ENCODE measurements at regions not wholly inside any gene's neighbourhood (a gene's known extent, or its start where the extent isn't known, plus 50 kb on each side); places are given as distances from the start of the nearest gene placed in this dataset.
A peak's percentile ranks its signal among the peaks of the same experiment; 100 is the strongest.

DNA sequence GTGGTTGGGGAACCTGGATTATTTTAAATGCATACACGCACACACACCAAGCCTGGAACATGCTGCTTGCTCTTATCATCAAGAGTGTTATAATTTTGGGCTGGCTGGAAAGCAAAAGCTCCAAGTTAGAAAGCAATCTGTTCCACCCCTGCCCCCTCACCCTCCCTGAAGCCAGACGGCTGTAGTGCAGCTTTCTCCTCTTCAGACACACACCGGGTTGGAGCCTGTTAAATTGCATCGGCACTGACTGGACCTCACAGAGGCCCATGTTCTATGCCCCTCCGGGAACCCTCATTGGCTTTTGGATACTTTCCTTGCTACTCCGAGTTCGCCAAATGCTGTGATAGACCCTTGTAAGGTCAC is 90.6 kb upstream of the KCNJ15 start:
- no peak overlapping the region for H3K27ac ChIP-seq (ENCODE audit: low read depth, low read length)
- DNase-seq, result no peak
- H3K36me3 ChIP-seq (ENCODE audit: control insufficient read depth in 1 of 2, insufficient read depth in 2 of 2, low read length in 2 of 2), result no peaks in the 10 kb centered on the region
- peaks cover 1% of the 10 kb centered on the region for H3K9me3 ChIP-seq (ENCODE audit: insufficient read depth, low read depth, low read length)
- peaks cover 3% of the 10 kb centered on the region for H3K79me2 ChIP-seq (ENCODE audit: control insufficient read depth, insufficient read depth, low read length, poor library complexity)
- no peak overlapping the region for H3K4me3 ChIP-seq (ENCODE audit: low read depth, low read length)
- H3K27me3 ChIP-seq (ENCODE audit: insufficient read depth, low read length), result no peaks in the 10 kb centered on the region
- no peak overlapping the region for H4K91ac ChIP-seq (ENCODE audit: low read depth, low read length)
- H3K9ac ChIP-seq (ENCODE audit: low read length), result no peak overlapping the region
- H3K4ac ChIP-seq (ENCODE audit: low read depth, low read length), result no peak overlapping the region
- no peak overlapping the region for H2AK5ac ChIP-seq (ENCODE audit: low read length)
- no peak overlapping the region for H3K14ac ChIP-seq (ENCODE audit: low read length)
- peaks cover 7% of the 10 kb centered on the region for H3K79me1 ChIP-seq (ENCODE audit: low read length)
- H3K18ac ChIP-seq (ENCODE audit: low read length), result no peak overlapping the region
- no CpG with 5 or more reads among the region's 7 CpGs for WGBS (ENCODE audit: extremely low coverage, insufficient coverage, insufficient read length)
- H2AFZ ChIP-seq (ENCODE audit: insufficient read depth, low read length, poor library complexity), result no peak overlapping the region
- H2BK120ac ChIP-seq (ENCODE audit: insufficient read depth, low read length, poor library complexity), result no peak overlapping the region
- H2BK5ac ChIP-seq (ENCODE audit: low read depth, low read length, poor library complexity), result no peak overlapping the region
- H3K4me1 ChIP-seq (ENCODE audit: control insufficient read depth in 1 of 2, insufficient read depth in 2 of 2, low read length in 2 of 2), result peaks cover 6 to 12% of the 10 kb centered on the region in 2 experiments
- no peak overlapping the region for H4K8ac ChIP-seq (ENCODE audit: low read depth, low read length)
- H4K12ac ChIP-seq (ENCODE audit: low read depth, low read length), result no peak overlapping the region
- H3K23ac ChIP-seq (ENCODE audit: low read length), result no peak overlapping the region
- H3K4me2 ChIP-seq (ENCODE audit: low read length), result no peak overlapping the region
- no peak overlapping the region for H2BK12ac ChIP-seq (ENCODE audit: low read length)

DNA sequence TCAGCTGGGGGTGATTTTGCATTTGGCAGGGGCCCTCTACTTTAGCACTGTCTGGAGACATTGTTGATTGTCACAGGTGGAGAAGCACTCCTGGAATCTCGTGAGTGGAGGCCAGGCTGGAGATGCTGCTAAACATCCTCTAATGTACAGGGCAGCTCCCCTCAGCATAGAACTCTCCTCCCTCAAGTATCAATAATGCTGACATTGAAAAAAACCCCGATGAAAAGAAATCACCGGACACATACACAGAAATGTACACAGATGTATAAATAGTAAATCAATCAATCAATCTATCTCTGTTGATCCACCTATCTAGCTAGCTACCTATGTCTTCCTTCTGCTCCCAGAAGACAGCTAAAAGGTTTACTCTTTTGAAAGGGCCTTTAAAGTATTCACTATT is 89.4 kb upstream of the KCNJ15 start:
- Histone ChIP-seq H3K36me3 (ENCODE audit: control insufficient read depth in 1 of 2, insufficient read depth in 2 of 2, low read length in 2 of 2) (no peaks in the 10 kb centered on the region), H3K14ac (ENCODE audit: low read length) (no peak overlapping the region), H3K4ac (ENCODE audit: low read depth, low read length) (no peak overlapping the region), H2BK120ac (ENCODE audit: insufficient read depth, low read length, poor library complexity) (no peak overlapping the region), H3K79me1 (ENCODE audit: low read length) (peaks cover 12% of the 10 kb centered on the region), H2AFZ (ENCODE audit: insufficient read depth, low read length, poor library complexity) (no peak overlapping the region), H3K9ac (ENCODE audit: low read length) (no peak overlapping the region), H3K4me1 (ENCODE audit: control insufficient read depth in 1 of 2, insufficient read depth in 2 of 2, low read length in 2 of 2) (peaks cover 11 to 18% of the 10 kb centered on the region in 2 experiments), H3K18ac (ENCODE audit: low read length) (no peak overlapping the region), H3K79me2 (ENCODE audit: control insufficient read depth, insufficient read depth, low read length, poor library complexity) (peaks cover 3% of the 10 kb centered on the region), H3K9me3 (ENCODE audit: insufficient read depth, low read depth, low read length) (peaks cover 1% of the 10 kb centered on the region), H4K12ac (ENCODE audit: low read depth, low read length) (no peak overlapping the region), H3K4me3 (ENCODE audit: low read depth, low read length) (no peak overlapping the region), H3K4me2 (ENCODE audit: low read length) (no peak overlapping the region), H4K8ac (ENCODE audit: low read depth, low read length) (no peak overlapping the region), H2BK5ac (ENCODE audit: low read depth, low read length, poor library complexity) (no peak overlapping the region), H3K27ac (ENCODE audit: low read depth, low read length) (no peak overlapping the region), H3K23ac (ENCODE audit: low read length) (no peak overlapping the region), H4K91ac (ENCODE audit: low read depth, low read length) (no peak overlapping the region), H2BK12ac (ENCODE audit: low read length) (no peak overlapping the region), H3K27me3 (ENCODE audit: insufficient read depth, low read length) (no peaks in the 10 kb centered on the region), H2AK5ac (ENCODE audit: low read length) (no peak overlapping the region)
- no CpG with 5 or more reads among the region's 3 CpGs for WGBS (ENCODE audit: extremely low coverage, insufficient coverage, insufficient read length)
- DNase-seq, result no peak

DNA sequence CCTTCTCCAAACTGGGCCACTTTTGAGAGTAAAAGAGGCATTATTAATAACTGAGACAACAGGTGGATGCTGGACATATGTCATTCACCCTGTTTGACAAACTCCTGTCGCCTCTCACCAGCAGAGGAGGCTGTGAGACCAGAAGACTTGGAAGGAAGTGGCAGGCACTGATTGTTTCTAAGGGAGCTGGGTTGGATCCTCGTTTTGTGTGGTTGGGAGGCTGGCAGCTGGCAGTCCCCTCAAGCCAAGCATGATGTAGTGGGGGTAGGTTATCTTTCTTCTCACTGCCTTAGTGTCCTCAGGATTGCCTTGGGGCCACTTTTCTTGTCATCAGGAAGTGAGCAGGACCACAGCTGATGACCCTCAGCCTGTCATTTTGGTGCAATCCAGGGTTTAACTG is 86.5 kb upstream of the KCNJ15 start:
- Histone ChIP-seq H2BK120ac (ENCODE audit: insufficient read depth, low read length, poor library complexity) (peak overlapping the region; percentile 82), H2AFZ (ENCODE audit: insufficient read depth, low read length, poor library complexity) (peak overlapping the region; percentile 76), H2BK12ac (ENCODE audit: low read length) (peak overlapping the region; percentile 61), H3K4me2 (ENCODE audit: low read length) (no peak overlapping the region), H3K18ac (ENCODE audit: low read length) (peak overlapping the region; percentile 51), H3K27me3 (ENCODE audit: insufficient read depth, low read length) (no peaks in the 10 kb centered on the region), H3K9me3 (ENCODE audit: insufficient read depth, low read depth, low read length) (peaks cover 1% of the 10 kb centered on the region), H3K4me3 (ENCODE audit: low read depth, low read length) (no peak overlapping the region), H2BK5ac (ENCODE audit: low read depth, low read length, poor library complexity) (peak overlapping the region; percentile 78), H3K9ac (ENCODE audit: low read length) (no peak overlapping the region), H3K79me2 (ENCODE audit: control insufficient read depth, insufficient read depth, low read length, poor library complexity) (peaks cover 3% of the 10 kb centered on the region), H3K27ac (ENCODE audit: low read depth, low read length) (peak overlapping the region; percentile 82), H3K4ac (ENCODE audit: low read depth, low read length) (no peak overlapping the region), H3K23ac (ENCODE audit: low read length) (no peak overlapping the region), H3K36me3 (ENCODE audit: control insufficient read depth in 1 of 2, insufficient read depth in 2 of 2, low read length in 2 of 2) (no peaks in the 10 kb centered on the region), H4K8ac (ENCODE audit: low read depth, low read length) (peak overlapping the region; percentile 46), H3K14ac (ENCODE audit: low read length) (peak overlapping the region; percentile 59), H3K4me1 (ENCODE audit: control insufficient read depth in 1 of 2, insufficient read depth in 2 of 2, low read length in 2 of 2) (peaks cover 11 to 26% of the 10 kb centered on the region in 2 experiments), H4K91ac (ENCODE audit: low read depth, low read length) (peak overlapping the region; percentile 91), H3K79me1 (ENCODE audit: low read length) (peaks cover 21% of the 10 kb centered on the region), H2AK5ac (ENCODE audit: low read length) (peak overlapping the region; percentile 64), H4K12ac (ENCODE audit: low read depth, low read length) (no peak overlapping the region)
- WGBS (ENCODE audit: extremely low coverage, insufficient coverage, insufficient read length), result no CpG with 5 or more reads among the region's 2 CpGs
- DNase-seq, result peak; percentile 24 to 49

DNA sequence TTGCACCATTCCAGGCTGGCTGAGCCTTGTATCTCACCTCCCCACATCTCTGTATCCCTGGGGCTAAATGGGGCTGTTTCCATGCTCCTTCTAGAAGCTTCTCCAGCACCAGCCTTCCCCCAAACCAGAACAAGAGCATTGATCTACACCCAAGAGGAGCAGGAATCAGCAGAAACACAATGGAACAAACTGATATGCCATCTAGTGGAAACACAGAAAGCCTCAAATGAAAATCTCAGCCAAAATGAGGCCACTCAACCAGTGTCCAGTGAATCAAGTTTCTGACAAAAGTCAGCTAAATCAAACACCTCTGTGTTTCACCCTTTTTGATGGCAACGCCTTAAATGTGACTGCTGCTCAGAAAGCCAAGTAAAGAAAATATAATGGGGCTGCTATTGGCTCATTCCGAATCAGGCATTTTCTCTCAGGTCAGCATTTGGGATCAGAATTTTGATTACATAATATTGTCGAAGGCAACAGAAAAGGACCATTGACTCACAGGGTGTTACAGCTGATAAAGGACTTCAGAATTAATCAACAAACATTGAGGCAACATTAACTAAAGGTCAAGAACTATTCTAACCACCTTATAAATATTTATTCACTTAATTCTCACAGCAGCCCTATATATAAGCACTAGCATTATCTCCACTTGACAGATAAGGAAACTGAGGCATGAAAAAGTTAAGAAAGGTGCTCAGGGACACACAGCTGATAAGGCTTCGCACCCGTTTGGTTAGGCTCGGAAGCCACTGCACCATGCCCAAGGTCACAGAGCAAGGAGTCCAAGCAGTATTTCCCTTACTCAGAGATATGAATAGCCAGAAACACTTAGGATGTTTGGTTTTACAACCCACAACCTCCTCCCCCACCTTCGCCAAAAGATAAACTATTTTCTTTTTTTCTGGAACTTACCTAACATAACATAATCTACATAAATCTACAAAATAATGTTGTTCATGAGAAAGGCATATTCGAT is 85.8 kb upstream of the KCNJ15 start:
- peak overlapping the region; percentile 51 for H3K18ac ChIP-seq (ENCODE audit: low read length)
- H3K4me3 ChIP-seq (ENCODE audit: low read depth, low read length), result no peak overlapping the region
- H3K4me1 ChIP-seq (ENCODE audit: control insufficient read depth in 1 of 2, insufficient read depth in 2 of 2, low read length in 2 of 2), result peaks cover 11 to 25% of the 10 kb centered on the region in 2 experiments
- H3K4ac ChIP-seq (ENCODE audit: low read depth, low read length), result no peak overlapping the region
- WGBS (ENCODE audit: extremely low coverage, insufficient coverage, insufficient read length), result 100% methylated on average over 1 of the region's 8 CpGs
- peak overlapping the region; percentile 19 for H3K4me2 ChIP-seq (ENCODE audit: low read length)
- H2AK5ac ChIP-seq (ENCODE audit: low read length), result peak overlapping the region; percentile 64
- no peaks in the 10 kb centered on the region for H3K9me3 ChIP-seq (ENCODE audit: insufficient read depth, low read depth, low read length)
- H2BK5ac ChIP-seq (ENCODE audit: low read depth, low read length, poor library complexity), result peak overlapping the region; percentile 78
- peak in 1 of 2 donors; percentile 7 for DNase-seq
- H3K9ac ChIP-seq (ENCODE audit: low read length), result no peak overlapping the region
- peak overlapping the region; percentile 82 for H3K27ac ChIP-seq (ENCODE audit: low read depth, low read length)
- H3K23ac ChIP-seq (ENCODE audit: low read length), result no peak overlapping the region
- H3K14ac ChIP-seq (ENCODE audit: low read length), result peak overlapping the region; percentile 59
- no peaks in the 10 kb centered on the region for H3K27me3 ChIP-seq (ENCODE audit: insufficient read depth, low read length)
- peaks cover 3% of the 10 kb centered on the region for H3K79me2 ChIP-seq (ENCODE audit: control insufficient read depth, insufficient read depth, low read length, poor library complexity)
- no peaks in the 10 kb centered on the region for H3K36me3 ChIP-seq (ENCODE audit: control insufficient read depth in 1 of 2, insufficient read depth in 2 of 2, low read length in 2 of 2)
- peaks cover 21% of the 10 kb centered on the region for H3K79me1 ChIP-seq (ENCODE audit: low read length)
- peak overlapping the region; percentile 61 for H2BK12ac ChIP-seq (ENCODE audit: low read length)
- no peak overlapping the region for H4K12ac ChIP-seq (ENCODE audit: low read depth, low read length)
- H4K91ac ChIP-seq (ENCODE audit: low read depth, low read length), result peak overlapping the region; percentile 91
- peak overlapping the region; percentile 46 for H4K8ac ChIP-seq (ENCODE audit: low read depth, low read length)
- H2AFZ ChIP-seq (ENCODE audit: insufficient read depth, low read length, poor library complexity), result peak overlapping the region; percentile 76
- H2BK120ac ChIP-seq (ENCODE audit: insufficient read depth, low read length, poor library complexity), result peak overlapping the region; percentile 82

All from trophoblast cell (in vitro differentiated cells and primary cell).